MM.1S (cell line): ENCODE measurements at regions not wholly inside any gene's neighbourhood (a gene's known extent, or its start where the extent isn't known, plus 50 kb on each side); places are given as distances from the start of the nearest gene placed in this dataset.

Experiments used
- DNase-seq: peaks from one replicate; pipeline ENCODE4 v3.0.0-alpha.2; 2015
- H2AFZ ChIP-seq: fragments of 300-600 bp; sonication (generic); 2 replicates; pipeline ENCODE4 v1.6.0; 2016; ENCODE audit warnings: antibody characterized with exemption, low read length
- H3F3A ChIP-seq: fragments of 300-600 bp; sonication (generic); 2 replicates; pipeline ENCODE4 v1.6.1; 2016; ENCODE audit warnings: mild to moderate bottlenecking, antibody characterized with exemption, low read length, moderate library complexity, mixed read lengths; ENCODE audit not compliant: insufficient read depth
- H3K27ac ChIP-seq: fragments of 300-600 bp; sonication (generic); 2 replicates; pipeline ENCODE4 v1.5.1; 2016; ENCODE audit warnings: mild to moderate bottlenecking, low read length
- H3K27me3 ChIP-seq: fragments of 300-600 bp; sonication (generic); replicated peaks from 2 replicates; pipeline ENCODE4 v1.6.0; 2016; ENCODE audit warnings: low read length; ENCODE audit not compliant: insufficient read depth
- H3K36me3 ChIP-seq: fragments of 300-600 bp; sonication (generic); replicated peaks from 2 replicates; pipeline ENCODE4 v1.6.1; 2016; ENCODE audit warnings: mild to moderate bottlenecking, low read length, mixed read lengths; ENCODE audit not compliant: insufficient read depth
- H3K4me1 ChIP-seq: fragments of 300-600 bp; sonication (generic); 2 replicates; pipeline ENCODE4 v1.6.1; 2016; ENCODE audit warnings: low read length, mixed read lengths
- H3K4me2 ChIP-seq: fragments of 300-600 bp; sonication (generic); 2 replicates; pipeline ENCODE4 v1.6.0; 2016; ENCODE audit warnings: low read depth, low read length
- H3K4me3 ChIP-seq: fragments of 300-600 bp; sonication (generic); 2 replicates; pipeline ENCODE4 v1.5.1; 2016; ENCODE audit warnings: low read length, mixed read lengths
- H3K79me2 ChIP-seq: fragments of 300-600 bp; sonication (generic); 2 replicates; pipeline ENCODE4 v1.6.1; 2016; ENCODE audit warnings: mixed run types, low read length, mixed read lengths
- H3K9ac ChIP-seq: fragments of 300-600 bp; sonication (generic); 2 replicates; pipeline ENCODE4 v1.6.1; 2016; ENCODE audit warnings: low read length, mixed read lengths
- H3K9me2 ChIP-seq: fragments of 300-600 bp; sonication (generic); replicated peaks from 2 replicates; pipeline ENCODE4 v1.6.1; 2016; ENCODE audit warnings: mild to moderate bottlenecking, low read length, mixed read lengths; ENCODE audit not compliant: insufficient read depth
- H3K9me3 ChIP-seq: fragments of 300-600 bp; sonication (generic); replicated peaks from 2 replicates; pipeline ENCODE4 v1.6.1; 2016; ENCODE audit warnings: mild to moderate bottlenecking, low read length, mixed read lengths; ENCODE audit not compliant: insufficient read depth
- H4K20me1 ChIP-seq: fragments of 300-600 bp; sonication (generic); 2 replicates; pipeline ENCODE4 v1.6.1; 2016; ENCODE audit warnings: mild to moderate bottlenecking, low read length, moderate library complexity, mixed read lengths; ENCODE audit not compliant: insufficient read depth
- CTCF ChIP-seq: fragments of 300-600 bp; sonication (generic); IDR thresholded peaks from 2 replicates; pipeline ENCODE4 v1.5.1; 2016; ENCODE audit warnings: antibody characterized with exemption, low read length, mixed read lengths
- EZH2 ChIP-seq: fragments of 300-600 bp; sonication (generic); optimal IDR thresholded peaks from 2 replicates; pipeline ENCODE3; 2017; ENCODE audit warnings: low read depth, mild to moderate bottlenecking, antibody characterized with exemption, low read length, mixed read lengths
- EZH2phosphoT487 ChIP-seq: fragments of 300-600 bp; sonication (generic); IDR thresholded peaks from 2 replicates; pipeline ENCODE4 v1.6.1; 2018; ENCODE audit warnings: antibody characterized with exemption, low read length

- H2AFZ ChIP-seq: no peak overlapping the region
- H3F3A ChIP-seq: no peaks in the 10 kb centered on the region
- H3K9me3 ChIP-seq: no peaks in the 10 kb centered on the region
- H3K27ac ChIP-seq: no peak overlapping the region
- H4K20me1 ChIP-seq: no peaks in the 10 kb centered on the region
- no peak overlapping the region for H3K4me3 ChIP-seq
- no peak overlapping the region for H3K9ac ChIP-seq
- TF ChIP-seq CTCF (no peak), EZH2phosphoT487 (no peak), EZH2 (no peak)
- no peak overlapping the region for H3K4me2 ChIP-seq
- no peaks in the 10 kb centered on the region for H3K4me1 ChIP-seq
- no peak for DNase-seq
- H3K36me3 ChIP-seq: no peaks in the 10 kb centered on the region
- no peaks in the 10 kb centered on the region for H3K9me2 ChIP-seq
- H3K27me3 ChIP-seq: no peaks in the 10 kb centered on the region
- H3K79me2 ChIP-seq: no peaks in the 10 kb centered on the region
Observed at GRCh38 chr10:44792119-44792775, 118.9 kb upstream of the TMEM72 start.

- Histone ChIP-seq H3K4me1 (no peaks in the 10 kb centered on the region), H3K27ac (no peak overlapping the region), H3K4me3 (no peak overlapping the region), H3K27me3 (no peaks in the 10 kb centered on the region), H3K4me2 (no peak overlapping the region), H3K79me2 (no peaks in the 10 kb centered on the region), H3K9ac (no peak overlapping the region), H3K9me2 (no peaks in the 10 kb centered on the region), H2AFZ (no peak overlapping the region), H3K9me3 (peaks cover 3% of the 10 kb centered on the region; the same call in 1 of the 2 replicates), H3F3A (no peaks in the 10 kb centered on the region), H3K36me3 (no peaks in the 10 kb centered on the region), H4K20me1 (no peaks in the 10 kb centered on the region)
- TF ChIP-seq CTCF: no peak
- no peak for TF ChIP-seq EZH2phosphoT487
- no peak for TF ChIP-seq EZH2
- no peak for DNase-seq
Observed at GRCh38 chr10:44799966-44800365, 111.2 kb upstream of the TMEM72 start.

GRCh38 chr10:44801383-44802327 is 109.5 kb upstream of the TMEM72 start:
- TF ChIP-seq EZH2 (no peak), EZH2phosphoT487 (no peak), CTCF (no peak)
- no peaks in the 10 kb centered on the region for H3K36me3 ChIP-seq
- no peak overlapping the region for H2AFZ ChIP-seq
- H3K79me2 ChIP-seq: no peaks in the 10 kb centered on the region
- H3K9me2 ChIP-seq: no peaks in the 10 kb centered on the region
- H3K9ac ChIP-seq: no peak overlapping the region
- no peak overlapping the region for H3K4me2 ChIP-seq
- no peaks in the 10 kb centered on the region for H4K20me1 ChIP-seq
- H3K27ac ChIP-seq: no peak overlapping the region
- peaks cover 3% of the 10 kb centered on the region; the same call in 1 of the 2 replicates for H3K9me3 ChIP-seq
- H3K4me3 ChIP-seq: no peak overlapping the region
- H3K27me3 ChIP-seq: no peaks in the 10 kb centered on the region
- DNase-seq: no peak
- H3F3A ChIP-seq: no peaks in the 10 kb centered on the region
- no peaks in the 10 kb centered on the region for H3K4me1 ChIP-seq
